ENCODE measurements at regions not wholly inside any gene's neighbourhood (a gene's known extent, or its start where the extent isn't known, plus 50 kb on each side); places are given as distances from the start of the nearest gene placed in this dataset.
A peak's percentile ranks its signal among the peaks of the same experiment; 100 is the strongest.

DNA sequence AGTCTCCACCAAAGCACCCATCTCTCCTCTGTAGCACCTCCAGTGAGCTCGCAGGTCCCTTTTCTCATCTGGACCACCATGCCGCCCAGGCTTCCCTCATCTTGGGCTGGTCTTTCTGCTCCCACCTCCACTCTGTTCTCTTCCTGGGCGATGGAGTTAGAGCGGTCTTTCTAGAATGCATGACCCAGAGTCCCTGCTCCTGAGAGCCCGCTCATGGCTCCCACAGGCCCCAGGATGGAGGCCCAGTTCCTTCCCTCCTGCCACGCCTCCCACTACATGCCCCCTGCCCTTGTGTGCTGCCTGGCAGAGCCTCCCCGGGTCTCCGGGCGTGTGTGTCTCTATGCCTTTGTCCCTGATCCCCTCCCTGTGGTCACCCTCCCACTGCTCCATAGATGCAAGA is 100.7 kb upstream of the RTL1 start:
- Histone ChIP-seq H3K4me3 (ENCODE audit: low read length) (no peak overlapping the region), H3K27me3 (ENCODE audit: control insufficient read depth, insufficient read depth, low read length) (no peaks in the 10 kb centered on the region), H3K36me3 (ENCODE audit: control insufficient read depth, insufficient read depth, low read length) (no peaks in the 10 kb centered on the region), H3K9me3 (ENCODE audit: control insufficient read depth, insufficient read depth, low read length) (no peaks in the 10 kb centered on the region), H3K27ac (ENCODE audit: low read length) (no peak overlapping the region), H3K4me1 (ENCODE audit: control insufficient read depth, insufficient read depth, low read length) (peaks cover 6% of the 10 kb centered on the region)
- ATAC-seq (no peak), DNase-seq (no peak)
- Mint-ChIP-seq H3K36me3 (no peaks in the 10 kb centered on the region), H3K27ac (no peak overlapping the region), H3K27me3 (ENCODE audit: low read depth in 2 of 2) (peaks cover 9 to 11% of the 10 kb centered on the region in 2 donors), H3K4me1 (no peaks in the 10 kb centered on the region), H3K4me3 (no peak overlapping the region), H3K9me3 (peaks cover 0 to 4% of the 10 kb centered on the region in 2 donors)
- TF ChIP-seq, protein P1, sequence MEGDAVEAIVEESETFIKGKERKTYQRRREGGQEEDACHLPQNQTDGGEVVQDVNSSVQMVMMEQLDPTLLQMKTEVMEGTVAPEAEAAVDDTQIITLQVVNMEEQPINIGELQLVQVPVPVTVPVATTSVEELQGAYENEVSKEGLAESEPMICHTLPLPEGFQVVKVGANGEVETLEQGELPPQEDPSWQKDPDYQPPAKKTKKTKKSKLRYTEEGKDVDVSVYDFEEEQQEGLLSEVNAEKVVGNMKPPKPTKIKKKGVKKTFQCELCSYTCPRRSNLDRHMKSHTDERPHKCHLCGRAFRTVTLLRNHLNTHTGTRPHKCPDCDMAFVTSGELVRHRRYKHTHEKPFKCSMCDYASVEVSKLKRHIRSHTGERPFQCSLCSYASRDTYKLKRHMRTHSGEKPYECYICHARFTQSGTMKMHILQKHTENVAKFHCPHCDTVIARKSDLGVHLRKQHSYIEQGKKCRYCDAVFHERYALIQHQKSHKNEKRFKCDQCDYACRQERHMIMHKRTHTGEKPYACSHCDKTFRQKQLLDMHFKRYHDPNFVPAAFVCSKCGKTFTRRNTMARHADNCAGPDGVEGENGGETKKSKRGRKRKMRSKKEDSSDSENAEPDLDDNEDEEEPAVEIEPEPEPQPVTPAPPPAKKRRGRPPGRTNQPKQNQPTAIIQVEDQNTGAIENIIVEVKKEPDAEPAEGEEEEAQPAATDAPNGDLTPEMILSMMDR (IDR thresholded peaks at IDR 0.05) = no peak
- intact Hi-C loops (cut with micrococcal nuclease) = no loop called here
- 86% methylated on average over 9 of the region's 9 CpGs for whole genome bisulfite sequencing (ENCODE audit: insufficient coverage)

DNA sequence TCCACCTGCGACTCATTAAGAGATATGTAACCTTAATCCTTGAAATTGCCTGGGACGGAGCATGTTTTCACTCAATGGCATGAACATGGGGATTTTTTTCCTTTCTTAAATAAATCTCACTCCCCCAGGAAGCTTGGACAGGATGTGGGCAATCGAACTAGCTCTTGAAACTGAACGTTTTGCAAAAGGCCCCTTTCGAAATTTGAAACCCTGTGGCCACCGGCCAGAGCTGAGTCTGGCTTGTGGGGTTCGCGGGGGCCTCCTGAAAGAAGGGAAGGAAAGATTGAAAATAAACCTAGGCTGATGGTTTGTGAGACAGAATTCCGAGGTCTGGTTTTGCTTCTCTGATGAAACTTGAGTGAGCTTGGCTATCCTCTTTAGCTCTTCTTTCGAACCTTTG is 101.4 kb upstream of the RTL1 start:
- no peak for DNase-seq
- intact Hi-C loops (cut with micrococcal nuclease) = no loop called here
- Histone ChIP-seq H3K4me1 (ENCODE audit: control insufficient read depth, insufficient read depth, low read length) (peaks cover 6% of the 10 kb centered on the region), H3K27me3 (ENCODE audit: control insufficient read depth, insufficient read depth, low read length) (no peaks in the 10 kb centered on the region), H3K36me3 (ENCODE audit: control insufficient read depth, insufficient read depth, low read length) (no peaks in the 10 kb centered on the region), H3K4me3 (ENCODE audit: low read length) (no peak overlapping the region), H3K27ac (ENCODE audit: low read length) (no peak overlapping the region), H3K9me3 (ENCODE audit: control insufficient read depth, insufficient read depth, low read length) (no peaks in the 10 kb centered on the region)
- Mint-ChIP-seq H3K36me3 (no peaks in the 10 kb centered on the region), H3K4me3 (no peak overlapping the region), H3K4me1 (no peaks in the 10 kb centered on the region), H3K27me3 (ENCODE audit: low read depth in 2 of 2) (peaks cover 9 to 13% of the 10 kb centered on the region in 2 donors), H3K9me3 (peaks cover 0 to 4% of the 10 kb centered on the region in 2 donors), H3K27ac (no peak overlapping the region)
- 36% methylated on average over 10 of the region's 10 CpGs for WGBS (ENCODE audit: insufficient coverage)
- no peak for ATAC-seq
- TF ChIP-seq, protein P1 (IDR thresholded peaks at IDR 0.05) = no peak

DNA sequence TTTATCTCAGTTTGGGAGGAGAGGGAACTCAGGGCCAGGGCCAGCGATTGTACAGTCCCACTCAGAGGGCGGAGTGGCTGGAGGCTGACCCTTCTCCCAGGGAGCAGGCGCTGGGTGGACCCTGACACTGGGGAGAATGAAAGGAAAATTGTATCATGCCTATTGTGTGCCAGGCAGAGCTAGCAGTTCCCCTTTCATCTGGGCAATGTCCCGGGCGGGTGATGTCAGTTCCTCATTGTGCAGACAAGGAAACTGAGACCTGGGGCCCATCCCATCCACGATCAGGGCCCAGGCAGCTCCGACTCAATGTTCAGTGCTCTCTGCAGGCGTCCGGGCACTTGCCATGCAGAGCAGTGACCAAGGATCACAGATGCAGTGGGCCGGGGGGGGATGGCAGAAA is 101.9 kb upstream of the RTL1 start:
- Mint-ChIP-seq H3K27me3 (ENCODE audit: low read depth in 2 of 2) (peaks cover 9 to 15% of the 10 kb centered on the region in 2 donors), H3K4me3 (no peak overlapping the region), H3K27ac (no peak overlapping the region), H3K9me3 (peaks cover 0 to 3% of the 10 kb centered on the region in 2 donors), H3K36me3 (no peaks in the 10 kb centered on the region), H3K4me1 (no peaks in the 10 kb centered on the region)
- TF ChIP-seq, protein P1 (IDR thresholded peaks at IDR 0.05) = no peak
- 21% methylated on average over 10 of the region's 10 CpGs for WGBS (ENCODE audit: insufficient coverage)
- Histone ChIP-seq H3K4me3 (ENCODE audit: low read length) (no peak overlapping the region), H3K27ac (ENCODE audit: low read length) (no peak overlapping the region), H3K4me1 (ENCODE audit: control insufficient read depth, insufficient read depth, low read length) (peaks cover 6% of the 10 kb centered on the region), H3K36me3 (ENCODE audit: control insufficient read depth, insufficient read depth, low read length) (no peaks in the 10 kb centered on the region), H3K9me3 (ENCODE audit: control insufficient read depth, insufficient read depth, low read length) (no peaks in the 10 kb centered on the region), H3K27me3 (ENCODE audit: control insufficient read depth, insufficient read depth, low read length) (no peaks in the 10 kb centered on the region)
- ATAC-seq = peak in 1 of 3 donors; percentile 12
- intact Hi-C loops (cut with micrococcal nuclease) = no loop called here
- no peak for DNase-seq

DNA sequence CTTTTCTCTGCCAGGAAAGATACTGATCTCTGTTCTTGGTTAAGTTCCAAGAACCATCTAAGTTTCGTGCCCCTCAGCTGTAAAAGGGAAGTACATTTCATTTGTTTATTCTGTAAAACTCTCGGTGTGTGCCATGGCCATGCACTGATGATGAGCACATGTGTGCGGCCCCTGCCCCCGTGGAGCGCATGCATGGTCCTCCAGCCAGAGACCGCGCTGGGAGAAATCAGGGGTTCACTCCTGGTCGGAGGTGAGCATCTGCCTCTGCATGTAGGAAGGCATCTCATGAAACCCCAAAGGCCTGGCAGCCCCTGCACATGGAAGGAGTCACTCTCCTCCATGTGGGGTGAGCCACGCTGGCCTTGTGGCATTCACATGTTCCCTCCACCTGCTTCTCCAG is 102.5 kb upstream of the RTL1 start:
- no peak overlapping the region for H3K4me3 Mint-ChIP-seq
- Histone ChIP-seq H3K27ac (ENCODE audit: low read length) (no peak overlapping the region), H3K9me3 (ENCODE audit: control insufficient read depth, insufficient read depth, low read length) (no peaks in the 10 kb centered on the region), H3K4me3 (ENCODE audit: low read length) (no peak overlapping the region), H3K4me1 (ENCODE audit: control insufficient read depth, insufficient read depth, low read length) (peaks cover 6% of the 10 kb centered on the region), H3K36me3 (ENCODE audit: control insufficient read depth, insufficient read depth, low read length) (no peaks in the 10 kb centered on the region), H3K27me3 (ENCODE audit: control insufficient read depth, insufficient read depth, low read length) (no peaks in the 10 kb centered on the region)
- DNase-seq = no peak
- TF ChIP-seq, protein P1 (IDR thresholded peaks at IDR 0.05) = no peak
- no peak overlapping the region for H3K27ac Mint-ChIP-seq
- intact Hi-C loops (cut with micrococcal nuclease) = no loop called here
- no peaks in the 10 kb centered on the region for H3K36me3 Mint-ChIP-seq
- WGBS (ENCODE audit: insufficient coverage) = 28% methylated on average over 9 of the region's 9 CpGs
- H3K9me3 Mint-ChIP-seq = no peaks in the 10 kb centered on the region
- H3K4me1 Mint-ChIP-seq = no peaks in the 10 kb centered on the region
- H3K27me3 Mint-ChIP-seq (ENCODE audit: low read depth in 2 of 2) = peaks cover 11 to 13% of the 10 kb centered on the region in 2 donors
- ATAC-seq = peak in 1 of 3 donors; percentile 12
